ENCODE measurements at regions not wholly inside any gene's neighbourhood (a gene's known extent, or its start where the extent isn't known, plus 50 kb on each side); places are given as distances from the start of the nearest gene placed in this dataset.

- no peak overlapping the region for H3K4me3 ChIP-seq
- no peaks in the 10 kb centered on the region for H3K27me3 ChIP-seq
- TF ChIP-seq Cebpa-rat (IDR thresholded peaks at IDR 0.05) = no peak
- no peak overlapping the region for H3K9ac ChIP-seq
- no peak overlapping the region for H3K27ac ChIP-seq
- H3K4me2 ChIP-seq = no peak overlapping the region
- no peaks in the 10 kb centered on the region for H3K36me3 ChIP-seq
- H3K4me1 ChIP-seq = no peaks in the 10 kb centered on the region; a peak in 1 of 20 replicates
- H4K20me1 ChIP-seq = no peaks in the 10 kb centered on the region
- no peaks in the 10 kb centered on the region for H3K9me3 ChIP-seq (replicated peaks in 1 of 11)
These were observed 224.1 kb downstream of the PAX3 start for GRCh38 chr2:222074674-222075073.

DNA sequence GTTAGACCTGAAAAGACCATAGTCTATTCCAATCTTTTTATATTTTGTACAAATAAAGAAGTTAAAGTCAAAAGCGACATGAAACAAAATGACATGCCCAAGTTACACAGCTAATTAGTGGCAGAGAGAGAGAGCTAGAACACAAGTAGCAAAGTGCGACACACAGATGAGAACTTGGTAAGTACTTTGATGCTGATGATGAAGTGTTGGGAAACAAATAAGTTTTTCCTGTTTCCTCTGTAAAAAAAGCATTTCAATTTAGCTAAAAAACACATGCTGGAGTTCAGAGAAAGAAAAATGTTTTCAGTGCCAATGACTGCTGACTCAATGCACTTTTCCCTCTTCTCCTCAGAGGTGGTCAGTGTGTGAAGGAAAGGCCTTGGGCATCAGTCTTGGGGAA, 226.9 kb downstream of the PAX3 start:
- Histone ChIP-seq H3K4me3 (no peak overlapping the region), H4K20me1 (no peaks in the 10 kb centered on the region), H3K9me3 (replicated peaks in 1 of 11) (no peaks in the 10 kb centered on the region), H3K4me1 (no peaks in the 10 kb centered on the region; a peak in 1 of 20 replicates), H3K4me2 (no peak overlapping the region), H3K9ac (no peak overlapping the region), H3K27ac (no peak overlapping the region), H3K36me3 (no peaks in the 10 kb centered on the region), H3K27me3 (no peaks in the 10 kb centered on the region)
- TF ChIP-seq Cebpa-rat (IDR thresholded peaks at IDR 0.05) = no peak

DNA sequence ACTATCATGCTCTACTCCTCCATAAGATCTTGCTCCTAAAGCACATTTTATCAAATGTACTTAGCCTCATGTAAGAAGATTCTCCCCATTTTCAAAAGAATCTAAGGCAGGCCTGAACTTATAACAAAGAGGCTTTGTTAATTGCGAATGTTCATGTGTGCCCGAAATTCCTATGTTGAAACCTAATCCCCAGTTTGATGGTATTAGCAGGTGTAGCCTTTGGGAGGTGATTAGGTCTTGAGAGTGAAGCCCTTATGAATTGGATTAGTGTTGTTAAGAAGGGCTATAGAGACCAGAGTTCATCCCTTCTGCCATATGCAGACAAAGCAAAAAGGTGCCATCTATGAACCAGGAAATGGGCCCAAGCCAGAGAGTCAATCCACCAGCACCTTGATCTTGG, 234.5 kb downstream of the PAX3 start:
- Histone ChIP-seq H3K4me1 (peaks cover 0 to 6% (median 0%) of the 10 kb centered on the region in 10 experiments; a peak in 1 of 20 replicates), H4K20me1 (no peaks in the 10 kb centered on the region), H3K9ac (no peak overlapping the region), H3K27me3 (no peaks in the 10 kb centered on the region), H3K4me3 (no peak overlapping the region), H3K4me2 (no peak overlapping the region), H3K9me3 (replicated peaks in 1 of 11) (no peaks in the 10 kb centered on the region), H3K27ac (no peak overlapping the region), H3K36me3 (no peaks in the 10 kb centered on the region)
- TF ChIP-seq Cebpa-rat (IDR thresholded peaks at IDR 0.05) = no peak

DNA sequence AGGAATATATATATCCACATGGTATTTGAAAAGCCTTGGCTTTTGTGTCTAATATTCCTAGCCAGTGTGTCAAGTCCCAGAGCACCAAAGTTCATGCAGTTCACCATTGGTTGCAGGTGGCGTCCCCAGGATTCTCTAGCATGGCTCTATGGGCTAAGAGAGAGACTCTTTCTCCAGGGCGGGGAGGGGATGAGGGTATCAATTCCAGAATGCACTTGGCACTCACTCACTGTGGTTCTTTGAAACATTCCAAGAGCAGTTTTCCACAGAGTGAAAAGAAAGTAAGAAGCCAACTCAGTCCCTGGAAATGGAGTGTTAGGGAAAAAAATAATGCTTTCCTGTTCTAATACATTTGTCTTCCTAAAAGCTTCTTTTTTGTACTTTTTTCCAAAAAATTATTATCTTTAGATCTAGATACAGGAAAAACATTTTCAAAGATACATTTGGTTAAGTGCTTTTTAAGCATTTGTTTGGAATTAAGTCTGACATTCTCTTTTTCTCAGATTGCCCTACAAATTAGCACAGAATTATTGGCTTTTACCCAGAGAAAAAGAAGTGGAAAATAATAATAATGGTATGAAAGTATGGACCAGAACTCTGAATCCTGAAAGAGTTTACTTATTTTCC, 239.9 kb downstream of the PAX3 start:
- no peak overlapping the region for H3K4me3 ChIP-seq
- no peaks in the 10 kb centered on the region for H3K27me3 ChIP-seq
- peaks cover 0 to 6% (median 0%) of the 10 kb centered on the region in 10 experiments; a peak in 1 of 20 replicates for H3K4me1 ChIP-seq
- H3K4me2 ChIP-seq = no peak overlapping the region
- no peak for TF ChIP-seq Cebpa-rat (IDR thresholded peaks at IDR 0.05)
- no peaks in the 10 kb centered on the region for H4K20me1 ChIP-seq
- H3K36me3 ChIP-seq = no peaks in the 10 kb centered on the region
- H3K27ac ChIP-seq = no peak overlapping the region
- no peak overlapping the region for H3K9ac ChIP-seq
- no peaks in the 10 kb centered on the region for H3K9me3 ChIP-seq (replicated peaks in 1 of 11)

GRCh38 chr2:222057347-222058073, 241.3 kb downstream of the PAX3 start:
- Histone ChIP-seq H4K20me1 (no peaks in the 10 kb centered on the region; a peak in 1 of 22 replicates), H3K36me3 (no peaks in the 10 kb centered on the region), H3K4me3 (no peak overlapping the region), H3K27ac (no peak overlapping the region), H3K4me2 (no peak overlapping the region), H3K4me1 (peaks cover 0 to 6% (median 0%) of the 10 kb centered on the region in 10 experiments; a peak in 1 of 20 replicates), H3K27me3 (no peaks in the 10 kb centered on the region), H3K9me3 (replicated peaks in 1 of 11) (no peaks in the 10 kb centered on the region), H3K9ac (no peak overlapping the region)
- TF ChIP-seq Cebpa-rat (IDR thresholded peaks at IDR 0.05) = no peak

GRCh38 chr2:222055328-222055727, 243.5 kb downstream of the PAX3 start:
- H3K27ac ChIP-seq = no peak overlapping the region
- H3K27me3 ChIP-seq = no peaks in the 10 kb centered on the region
- H3K4me1 ChIP-seq = 0 out of 20 replicates have a peak, but pooled peaks cover 0 to 4% (median 0%) of the 10 kb centered on the region in 10 experiments
- no peak overlapping the region for H3K9ac ChIP-seq
- no peaks in the 10 kb centered on the region for H3K9me3 ChIP-seq (replicated peaks in 1 of 11)
- TF ChIP-seq Cebpa-rat (IDR thresholded peaks at IDR 0.05) = no peak
- no peaks in the 10 kb centered on the region for H3K36me3 ChIP-seq
- H3K4me2 ChIP-seq = no peak overlapping the region
- no peak overlapping the region for H3K4me3 ChIP-seq
- no peaks in the 10 kb centered on the region; a peak in 2 of 22 replicates for H4K20me1 ChIP-seq

- H3K4me3 ChIP-seq = no peak overlapping the region
- no peaks in the 10 kb centered on the region for H3K27me3 ChIP-seq
These were observed 244.0 kb downstream of the PAX3 start for GRCh38 chr2:222054813-222055212.

GRCh38 chr2:222052934-222053367, 245.8 kb downstream of the PAX3 start:
- Histone ChIP-seq H3K9me3 (replicated peaks in 1 of 11) (no peaks in the 10 kb centered on the region), H3K4me2 (no peak overlapping the region), H3K9ac (no peak overlapping the region), H3K27me3 (no peaks in the 10 kb centered on the region), H3K36me3 (no peaks in the 10 kb centered on the region), H4K20me1 (no peaks in the 10 kb centered on the region; a peak in 2 of 22 replicates), H3K4me1 (0 out of 20 replicates have a peak, but pooled peaks cover 0 to 4% (median 0%) of the 10 kb centered on the region in 10 experiments), H3K4me3 (no peak overlapping the region), H3K27ac (no peak overlapping the region)
- no peak for TF ChIP-seq Cebpa-rat (IDR thresholded peaks at IDR 0.05)

More at GRCh38 chr2:222054813-222055212, 244.0 kb downstream of the PAX3 start:
- Histone ChIP-seq H3K9me3 (replicated peaks in 1 of 11) (no peaks in the 10 kb centered on the region), H3K36me3 (no peaks in the 10 kb centered on the region), H3K4me1 (0 out of 20 replicates have a peak, but pooled peaks cover 0 to 4% (median 0%) of the 10 kb centered on the region in 10 experiments), H3K4me2 (no peak overlapping the region), H3K9ac (no peak overlapping the region), H3K27ac (no peak overlapping the region), H4K20me1 (no peaks in the 10 kb centered on the region; a peak in 2 of 22 replicates)
- TF ChIP-seq Cebpa-rat (IDR thresholded peaks at IDR 0.05) = no peak

GRCh38 chr2:222050981-222051380, 247.8 kb downstream of the PAX3 start:
- no peak overlapping the region for H3K4me2 ChIP-seq

More at GRCh38 chr2:222050981-222051380, 247.8 kb downstream of the PAX3 start:
- Histone ChIP-seq H3K27me3 (no peaks in the 10 kb centered on the region), H3K9me3 (replicated peaks in 1 of 11) (no peaks in the 10 kb centered on the region), H3K9ac (no peak overlapping the region), H3K36me3 (no peaks in the 10 kb centered on the region), H3K4me1 (0 out of 20 replicates have a peak, but pooled peaks cover 0 to 4% (median 0%) of the 10 kb centered on the region in 10 experiments), H3K27ac (no peak overlapping the region), H3K4me3 (no peak overlapping the region), H4K20me1 (no peaks in the 10 kb centered on the region; a peak in 2 of 22 replicates)
- TF ChIP-seq Cebpa-rat (IDR thresholded peaks at IDR 0.05) = no peak

All from BLaER1 treated with 17β-estradiol and CSF1 and Interleukin-3, amounts not matched to agents 10 nM and 100 nM (cell line).